KMS-11 (cell line): ENCODE measurements at regions not wholly inside any gene's neighbourhood (a gene's known extent, or its start where the extent isn't known, plus 50 kb on each side); places are given as distances from the start of the nearest gene placed in this dataset.

Experiments used
- H2AFZ ChIP-seq: fragments of 200-600 bp; sonication (generic); 2 replicates; pipeline ENCODE4 v1.6.1; 2016; ENCODE audit warnings: antibody characterized with exemption, mixed run types, low read depth
- H3K27ac ChIP-seq: fragments of 200-600 bp; sonication (generic); 2 replicates; pipeline ENCODE4 v1.6.1; 2016; ENCODE audit warnings: mild to moderate bottlenecking, mixed run types
- H3K27me3 ChIP-seq: fragments of 200-600 bp; sonication (generic); 2 replicates; pipeline ENCODE4 v1.6.1; 2017; ENCODE audit warnings: mild to moderate bottlenecking, low read depth, mixed run types, moderate library complexity; ENCODE audit not compliant: insufficient read depth
- H3K36me3 ChIP-seq: fragments of 200-600 bp; sonication (generic); 2 replicates; pipeline ENCODE4 v1.6.1; 2017; ENCODE audit warnings: mild to moderate bottlenecking, mixed run types; ENCODE audit not compliant: insufficient read depth
- H3K4me1 ChIP-seq: fragments of 200-600 bp; sonication (generic); 2 replicates; pipeline ENCODE4 v1.6.1; 2016; ENCODE audit warnings: mild to moderate bottlenecking, low read depth, mixed run types; ENCODE audit not compliant: poor library complexity, severe bottlenecking
- H3K4me2 ChIP-seq: fragments of 200-600 bp; sonication (generic); 2 replicates; pipeline ENCODE4 v1.7.0; 2016; ENCODE audit warnings: mild to moderate bottlenecking, mixed run types
- H3K4me3 ChIP-seq: fragments of 200-600 bp; sonication (generic); IDR thresholded peaks from 2 replicates; pipeline ENCODE4 v1.6.1; 2017; ENCODE audit warnings: low read depth, low read length, mixed read lengths; ENCODE audit not compliant: insufficient read depth
- H3K79me2 ChIP-seq: fragments of 200-600 bp; sonication (generic); 2 replicates; pipeline ENCODE4 v1.6.1; 2016; ENCODE audit warnings: low read depth, mixed run types; ENCODE audit not compliant: insufficient read depth
- H3K9ac ChIP-seq: fragments of 200-600 bp; sonication (generic); 2 replicates; pipeline ENCODE4 v1.6.1; 2016; ENCODE audit warnings: mild to moderate bottlenecking, mixed run types
- H4K20me1 ChIP-seq: fragments of 200-600 bp; sonication (generic); 2 replicates; pipeline ENCODE4 v1.6.1; 2016; ENCODE audit warnings: mild to moderate bottlenecking, mixed run types; ENCODE audit not compliant: insufficient read depth
- TF ChIP-seq, protein P1 (sequence below): fragments of 200-600 bp; sonication (generic); conservative IDR thresholded peaks from 2 replicates; pipeline ENCODE4 v1.6.1; 2017; ENCODE audit warnings: low read depth, mild to moderate bottlenecking, antibody characterized with exemption, low read length, moderate library complexity, mixed read lengths

DNA sequence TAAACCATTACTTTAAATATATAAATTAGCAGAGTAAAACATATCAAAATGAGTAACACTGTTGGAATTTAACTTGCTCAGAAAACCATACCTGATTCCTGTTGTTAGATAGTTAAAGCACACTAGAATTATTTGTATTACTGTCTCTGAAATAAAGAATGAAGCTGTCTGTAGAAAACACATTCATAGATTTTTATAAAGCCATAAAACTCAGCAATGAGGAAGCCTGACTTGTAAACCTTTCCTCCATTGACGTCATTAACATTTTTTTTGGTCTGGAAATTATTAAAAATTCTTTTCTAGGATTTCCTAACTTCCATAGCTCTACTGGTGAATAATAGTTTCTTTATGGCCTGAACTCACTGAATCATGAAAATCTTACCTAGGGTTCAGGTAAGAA, 147.6 kb downstream of the BRMS1L start:
- no peaks in the 10 kb centered on the region for H3K4me1 ChIP-seq
- H3K4me3 ChIP-seq: no peak overlapping the region
- no peak overlapping the region for H2AFZ ChIP-seq
- H3K27ac ChIP-seq: no peak overlapping the region
- no peak overlapping the region for H3K4me2 ChIP-seq
- no peak overlapping the region for H3K9ac ChIP-seq
- H4K20me1 ChIP-seq: no peaks in the 10 kb centered on the region
- TF ChIP-seq, protein P1, sequence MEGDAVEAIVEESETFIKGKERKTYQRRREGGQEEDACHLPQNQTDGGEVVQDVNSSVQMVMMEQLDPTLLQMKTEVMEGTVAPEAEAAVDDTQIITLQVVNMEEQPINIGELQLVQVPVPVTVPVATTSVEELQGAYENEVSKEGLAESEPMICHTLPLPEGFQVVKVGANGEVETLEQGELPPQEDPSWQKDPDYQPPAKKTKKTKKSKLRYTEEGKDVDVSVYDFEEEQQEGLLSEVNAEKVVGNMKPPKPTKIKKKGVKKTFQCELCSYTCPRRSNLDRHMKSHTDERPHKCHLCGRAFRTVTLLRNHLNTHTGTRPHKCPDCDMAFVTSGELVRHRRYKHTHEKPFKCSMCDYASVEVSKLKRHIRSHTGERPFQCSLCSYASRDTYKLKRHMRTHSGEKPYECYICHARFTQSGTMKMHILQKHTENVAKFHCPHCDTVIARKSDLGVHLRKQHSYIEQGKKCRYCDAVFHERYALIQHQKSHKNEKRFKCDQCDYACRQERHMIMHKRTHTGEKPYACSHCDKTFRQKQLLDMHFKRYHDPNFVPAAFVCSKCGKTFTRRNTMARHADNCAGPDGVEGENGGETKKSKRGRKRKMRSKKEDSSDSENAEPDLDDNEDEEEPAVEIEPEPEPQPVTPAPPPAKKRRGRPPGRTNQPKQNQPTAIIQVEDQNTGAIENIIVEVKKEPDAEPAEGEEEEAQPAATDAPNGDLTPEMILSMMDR: no peak
- no peaks in the 10 kb centered on the region for H3K27me3 ChIP-seq
- no peaks in the 10 kb centered on the region for H3K36me3 ChIP-seq
- H3K79me2 ChIP-seq: no peaks in the 10 kb centered on the region

DNA sequence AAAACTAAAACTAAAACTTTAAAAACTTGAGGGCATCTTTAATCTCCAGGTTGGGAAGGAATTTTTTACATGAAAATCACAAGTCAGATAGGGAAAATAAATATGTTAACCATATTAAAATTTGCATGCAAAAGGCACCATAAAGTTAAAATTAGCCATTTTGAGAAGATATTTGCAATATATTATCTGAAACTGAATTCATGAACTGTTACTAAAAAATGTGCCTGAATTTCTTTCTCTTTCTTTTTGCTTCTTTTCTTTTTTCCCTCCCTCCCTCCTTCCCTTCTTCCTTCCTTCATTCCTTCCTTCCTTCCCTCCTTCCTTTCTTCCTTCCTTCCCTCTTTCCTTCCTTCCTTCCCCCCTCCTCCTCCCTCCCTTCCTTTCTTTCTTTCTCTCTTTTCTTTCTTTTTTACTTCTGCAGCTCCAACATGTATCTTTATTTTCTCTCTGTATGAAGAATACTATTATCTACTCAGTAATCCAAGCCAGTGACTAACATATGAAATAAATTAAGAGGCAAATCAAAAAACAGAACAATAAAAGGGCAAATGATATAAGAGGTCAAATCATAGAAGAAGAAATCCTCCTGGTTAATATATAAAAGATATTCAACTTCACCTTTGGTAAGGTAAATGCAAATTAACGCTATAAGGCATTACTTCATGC, 146.0 kb downstream of the BRMS1L start:
- TF ChIP-seq, protein P1: no peak
- Histone ChIP-seq H2AFZ (no peak overlapping the region), H3K4me1 (no peaks in the 10 kb centered on the region)

DNA sequence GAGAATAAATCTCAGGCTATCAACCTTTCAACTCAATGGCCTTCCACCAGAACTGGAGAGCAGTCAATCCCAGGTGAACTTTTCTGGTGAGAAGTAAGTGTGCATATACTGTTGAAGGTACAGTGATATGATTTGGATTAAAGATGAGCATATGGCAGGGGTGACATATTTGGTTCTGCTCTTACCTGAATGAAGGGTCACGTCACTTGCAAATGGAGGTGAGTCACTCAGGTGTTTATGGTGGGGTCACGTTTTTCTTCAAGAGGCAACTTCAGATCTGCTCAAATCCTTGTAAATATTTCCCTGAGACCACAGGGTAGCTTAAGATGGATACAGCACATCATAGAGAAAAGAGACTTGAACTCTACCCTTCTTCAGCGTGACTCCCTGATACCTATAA, 143.2 kb downstream of the BRMS1L start:
- no peak overlapping the region for H3K27ac ChIP-seq
- no peaks in the 10 kb centered on the region for H4K20me1 ChIP-seq
- H2AFZ ChIP-seq: no peak overlapping the region
- TF ChIP-seq, protein P1: no peak
- H3K36me3 ChIP-seq: no peaks in the 10 kb centered on the region
- no peaks in the 10 kb centered on the region for H3K79me2 ChIP-seq
- H3K9ac ChIP-seq: no peak overlapping the region
- no peaks in the 10 kb centered on the region for H3K27me3 ChIP-seq
- peaks cover 4% of the 10 kb centered on the region for H3K4me1 ChIP-seq
- H3K4me2 ChIP-seq: no peak overlapping the region
- H3K4me3 ChIP-seq: no peak overlapping the region

More for the DNA sequence above, 146.0 kb downstream of the BRMS1L start:
- Histone ChIP-seq H3K27me3 (no peaks in the 10 kb centered on the region), H3K4me3 (no peak overlapping the region), H3K9ac (no peak overlapping the region), H3K79me2 (no peaks in the 10 kb centered on the region), H3K27ac (no peak overlapping the region), H3K4me2 (no peak overlapping the region), H4K20me1 (no peaks in the 10 kb centered on the region), H3K36me3 (no peaks in the 10 kb centered on the region)

DNA sequence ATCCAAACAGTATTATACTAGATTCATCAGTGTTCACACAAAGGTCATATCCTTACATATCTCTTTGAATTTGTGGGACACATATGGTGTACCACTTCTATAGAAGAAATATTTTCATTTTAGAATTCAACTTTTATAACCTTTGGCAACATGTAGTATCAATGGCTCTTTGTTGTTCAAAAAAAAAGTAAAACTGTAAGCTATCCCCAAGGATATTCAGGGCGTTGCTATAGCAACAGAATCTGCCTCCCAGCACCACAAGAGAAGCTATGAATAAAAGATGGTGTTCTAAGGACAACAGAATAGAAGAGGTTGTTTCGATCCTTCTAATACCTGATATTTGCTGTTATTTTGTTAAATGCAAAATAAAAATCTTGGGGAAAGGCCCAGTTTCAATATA, 139.3 kb downstream of the BRMS1L start:
- Histone ChIP-seq H3K27me3 (no peaks in the 10 kb centered on the region), H3K4me2 (no peak overlapping the region), H3K36me3 (no peaks in the 10 kb centered on the region), H3K9ac (no peak overlapping the region), H2AFZ (no peak overlapping the region), H3K4me3 (no peak overlapping the region), H3K4me1 (peaks cover 4% of the 10 kb centered on the region), H4K20me1 (no peaks in the 10 kb centered on the region), H3K79me2 (no peaks in the 10 kb centered on the region), H3K27ac (no peak overlapping the region)
- TF ChIP-seq, protein P1: no peak
